Mesodermal cell (in vitro differentiated cells): ENCODE measurements at regions not wholly inside any gene's neighbourhood (a gene's known extent, or its start where the extent isn't known, plus 50 kb on each side); places are given as distances from the start of the nearest gene placed in this dataset.

ENCODE experiments used
- H3K27ac ChIP-seq: 2 replicates; pipeline ENCODE4 v1.7.0; 2013; ENCODE audit warnings: mild to moderate bottlenecking, low read depth, low read length, moderate library complexity; ENCODE audit not compliant: severe bottlenecking
- H3K36me3 ChIP-seq: 2 replicates; pipeline ENCODE4 v1.7.1; 2013; ENCODE audit warnings: mild to moderate bottlenecking, low read length, moderate library complexity; ENCODE audit not compliant: control insufficient read depth, insufficient read depth
- H3K4me1 ChIP-seq: one replicate; pipeline ENCODE4 v1.7.1; 2013; ENCODE audit warnings: mild to moderate bottlenecking, low read length; ENCODE audit not compliant: insufficient read depth, control insufficient read depth, poor library complexity, severe bottlenecking
- H3K4me3 ChIP-seq: 2 replicates; pipeline ENCODE4 v1.7.0; 2013; ENCODE audit warnings: low read length, control low read depth, mild to moderate bottlenecking; ENCODE audit not compliant: insufficient read depth, poor library complexity, severe bottlenecking; ENCODE audit errors: extremely low read depth
- H3K9me3 ChIP-seq: 2 replicates; pipeline ENCODE4 v1.7.1; 2013; ENCODE audit warnings: mild to moderate bottlenecking, low read length, moderate library complexity; ENCODE audit not compliant: control insufficient read depth
- WGBS, 2 experiments: methylation state at CpG; one replicate each; pipeline ENCODE4 v1.1.5; 2013; ENCODE audit warnings: missing lambda C conversion rate in 2 of 2; ENCODE audit not compliant: insufficient coverage in 2 of 2; 5-methylcytosine and 5-hydroxymethylcytosine counted together

DNA sequence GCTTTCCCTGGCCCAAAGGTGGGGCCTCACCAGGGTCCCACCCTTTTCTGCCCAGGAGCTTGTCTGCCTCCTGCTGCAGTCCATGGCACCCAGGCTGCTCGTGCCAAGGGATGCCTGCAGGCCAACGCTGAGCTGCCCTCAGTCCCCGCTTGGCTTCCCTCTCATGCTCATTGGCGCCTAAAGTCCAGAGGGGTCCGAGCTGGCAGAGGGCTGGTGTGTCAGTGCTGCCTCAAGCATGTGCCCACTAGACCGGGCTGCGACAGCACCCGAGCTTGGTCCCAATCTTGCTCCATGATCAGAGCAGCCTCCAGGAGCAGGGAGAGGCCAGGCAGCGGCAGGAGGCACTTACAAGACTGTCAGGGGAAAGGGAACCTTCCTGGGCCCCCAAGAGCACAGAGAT, 287.0 kb downstream of the ICOS start:
- H3K9me3 ChIP-seq, result no peaks in the 10 kb centered on the region
- no peak overlapping the region for H3K27ac ChIP-seq
- 96 to 97% methylated on average over 7 to 9 of the region's 9 CpGs for WGBS, 2 experiments
- no peaks in the 10 kb centered on the region for H3K4me1 ChIP-seq
- no peaks in the 10 kb centered on the region for H3K36me3 ChIP-seq
- no peak overlapping the region for H3K4me3 ChIP-seq

DNA sequence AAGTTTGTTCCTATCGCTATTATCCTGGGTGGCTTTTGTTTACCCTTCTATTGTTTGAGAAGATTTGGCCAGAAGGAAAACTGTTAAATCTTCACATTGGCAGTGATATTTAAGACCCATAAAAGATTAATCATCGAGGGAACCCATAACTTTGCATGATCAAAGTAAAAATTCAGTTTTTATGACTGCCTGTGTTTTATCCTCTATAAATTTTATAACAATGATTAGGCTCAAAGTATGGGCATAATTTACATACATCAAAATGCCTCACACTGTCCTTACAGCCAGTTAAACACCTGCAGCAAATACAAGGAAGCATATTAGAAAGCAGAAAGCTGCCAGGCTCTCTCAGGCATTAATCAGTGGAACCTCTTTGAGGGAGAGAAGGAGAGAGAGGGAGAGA, 289.1 kb downstream of the ICOS start:
- no peaks in the 10 kb centered on the region for H3K36me3 ChIP-seq
- H3K4me1 ChIP-seq, result no peaks in the 10 kb centered on the region
- H3K4me3 ChIP-seq, result no peak overlapping the region
- H3K9me3 ChIP-seq, result no peaks in the 10 kb centered on the region
- no peak overlapping the region for H3K27ac ChIP-seq
- WGBS, 2 experiments, result 50% methylated on average over 1 of the region's 2 CpGs; no CpG with 5 or more reads in 1 of the 2 experiments

DNA sequence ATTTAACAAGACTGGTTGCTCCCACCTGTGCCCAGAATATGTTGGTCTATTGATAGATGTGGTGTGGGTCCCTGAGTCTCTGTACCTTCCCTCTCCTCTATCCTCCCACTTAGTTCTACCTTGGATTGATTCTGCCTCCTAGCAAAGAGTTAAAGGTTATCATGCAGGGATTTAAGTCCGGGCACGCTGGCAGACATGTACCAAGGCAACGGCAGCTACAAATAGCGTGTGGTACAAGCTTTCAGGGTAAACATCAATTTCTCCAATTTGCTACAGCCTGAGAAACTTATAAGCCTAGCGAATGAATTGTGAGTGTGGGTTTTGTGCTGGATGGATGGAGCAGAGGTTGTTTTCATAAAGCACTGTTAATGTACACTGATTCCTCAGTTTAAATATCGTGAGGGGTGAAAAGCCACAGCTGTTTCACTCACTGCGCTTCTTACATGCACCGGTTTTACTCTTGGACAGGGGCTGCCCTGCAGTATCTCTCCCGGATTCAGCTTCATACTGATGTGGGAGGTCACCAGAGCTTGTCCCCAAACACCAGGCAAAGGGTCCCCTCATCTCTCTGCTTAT, 289.8 kb downstream of the ICOS start:
- no peak overlapping the region for H3K4me3 ChIP-seq
- H3K9me3 ChIP-seq, result no peaks in the 10 kb centered on the region
- no peaks in the 10 kb centered on the region for H3K36me3 ChIP-seq
- H3K27ac ChIP-seq, result no peak overlapping the region
- WGBS, 2 experiments, result 97% methylated on average over 6 to 8 of the region's 9 CpGs
- no peaks in the 10 kb centered on the region for H3K4me1 ChIP-seq

DNA sequence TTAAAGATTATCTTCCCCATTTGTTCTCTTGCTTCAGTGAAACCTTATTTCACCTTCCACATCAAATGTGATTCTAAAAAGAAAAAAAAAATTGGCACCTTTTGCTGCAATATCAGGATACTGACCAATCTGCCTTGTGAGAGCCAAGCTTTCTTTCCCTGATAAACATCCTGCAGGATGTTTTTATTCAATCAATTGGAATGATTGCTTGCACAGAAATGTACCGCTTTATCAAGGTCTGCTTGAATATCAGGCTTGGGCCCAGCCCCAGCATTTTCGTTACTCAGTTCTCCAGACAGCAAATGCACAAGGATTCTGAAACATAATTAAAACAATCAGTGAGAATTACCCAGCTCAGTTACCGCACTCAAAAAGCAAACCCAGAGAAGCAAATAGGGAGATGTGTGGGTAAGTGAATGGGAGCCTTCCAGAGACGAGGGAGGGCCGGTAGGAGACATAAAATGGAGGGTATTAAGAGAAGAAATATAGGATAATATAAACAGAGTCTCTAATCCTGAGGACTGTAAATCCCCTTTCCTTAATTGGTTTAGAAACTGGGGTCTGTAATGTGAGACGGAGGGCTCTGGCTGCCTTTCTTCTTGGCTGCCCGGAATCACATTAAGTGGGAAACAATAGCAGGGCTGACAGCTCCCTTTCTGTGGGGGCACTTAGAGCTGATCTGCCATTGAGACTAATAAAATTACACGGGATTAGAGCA, 291.8 kb downstream of the ICOS start:
- WGBS, 2 experiments, result 35 to 64% methylated on average over 3 to 7 of the region's 8 CpGs
- no peak overlapping the region for H3K4me3 ChIP-seq
- peak overlapping the region; percentile 8 for H3K27ac ChIP-seq
- no peaks in the 10 kb centered on the region for H3K36me3 ChIP-seq
- no peaks in the 10 kb centered on the region for H3K9me3 ChIP-seq
- no peaks in the 10 kb centered on the region for H3K4me1 ChIP-seq

DNA sequence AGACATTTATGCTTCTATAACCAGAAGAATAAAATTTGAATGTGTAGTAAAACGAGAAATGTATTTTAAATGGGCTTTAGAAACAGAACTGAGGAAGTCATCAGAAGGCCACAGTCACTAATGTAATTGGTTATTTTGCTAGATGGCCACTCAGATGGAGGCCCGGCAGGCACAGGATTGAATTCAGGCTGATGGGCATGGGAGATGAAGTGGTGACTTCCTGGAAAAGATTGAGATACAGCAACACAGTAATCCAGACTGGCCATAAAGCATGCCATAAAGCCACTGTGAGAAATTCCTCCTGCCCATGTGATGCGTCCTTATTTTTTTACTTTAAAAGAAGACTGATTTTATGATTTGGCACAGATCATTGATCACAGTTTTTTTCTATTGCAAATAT, 297.7 kb downstream of the ICOS start:
- WGBS, 2 experiments, result 90 to 93% methylated on average over 2 to 3 of the region's 3 CpGs
- no peaks in the 10 kb centered on the region for H3K36me3 ChIP-seq

DNA sequence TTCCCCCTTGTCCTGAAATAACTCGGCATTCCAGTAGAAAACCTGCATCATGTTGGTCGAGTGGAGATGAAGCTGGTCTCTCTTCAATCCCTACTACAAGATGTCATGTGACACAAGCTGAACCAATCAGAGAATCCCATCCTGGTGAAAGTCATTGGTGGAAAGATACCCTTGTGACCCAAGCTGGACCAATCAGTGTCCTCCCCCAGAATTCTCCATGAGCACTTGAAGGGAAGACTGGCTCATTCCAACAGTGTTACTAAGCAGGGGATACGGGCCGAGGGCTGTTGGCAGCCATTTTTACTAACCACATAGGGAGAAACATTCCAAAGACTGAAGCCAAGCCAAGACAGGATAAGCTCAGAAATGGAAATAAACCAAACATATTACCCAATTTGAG, 298.3 kb downstream of the ICOS start:
- 89 to 100% methylated on average over 3 to 4 of the region's 4 CpGs for WGBS, 2 experiments
- Histone ChIP-seq H3K4me1 (no peaks in the 10 kb centered on the region), H3K27ac (no peak overlapping the region), H3K4me3 (no peak overlapping the region), H3K36me3 (no peaks in the 10 kb centered on the region), H3K9me3 (no peaks in the 10 kb centered on the region)

More for the DNA sequence above, 297.7 kb downstream of the ICOS start:
- Histone ChIP-seq H3K4me3 (no peak overlapping the region), H3K4me1 (no peaks in the 10 kb centered on the region), H3K27ac (no peak overlapping the region), H3K9me3 (no peaks in the 10 kb centered on the region)

DNA sequence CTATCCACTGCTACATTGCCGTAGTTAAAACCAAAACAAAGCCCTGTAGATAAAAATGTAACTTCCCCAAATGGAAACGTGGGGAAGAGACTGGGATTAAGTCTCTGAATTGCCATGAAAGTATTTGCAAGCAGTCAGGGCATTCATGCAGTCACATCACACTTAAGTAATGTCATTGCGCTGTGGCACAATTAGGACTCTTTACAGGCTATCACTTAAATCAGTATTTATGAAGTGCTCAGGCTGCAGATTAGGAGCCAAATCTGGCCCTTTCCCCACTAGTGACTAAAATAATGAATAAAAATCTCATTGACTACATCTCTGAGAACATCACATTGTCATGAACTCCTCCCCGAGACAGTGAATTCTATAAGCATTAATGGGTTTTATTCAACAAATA, 300.9 kb downstream of the ICOS start:
- Histone ChIP-seq H3K4me1 (no peaks in the 10 kb centered on the region), H3K9me3 (no peaks in the 10 kb centered on the region), H3K4me3 (no peak overlapping the region), H3K27ac (no peak overlapping the region), H3K36me3 (no peaks in the 10 kb centered on the region)
- WGBS, 2 experiments, result 90 to 100% methylated on average over 2 of the region's 4 CpGs

DNA sequence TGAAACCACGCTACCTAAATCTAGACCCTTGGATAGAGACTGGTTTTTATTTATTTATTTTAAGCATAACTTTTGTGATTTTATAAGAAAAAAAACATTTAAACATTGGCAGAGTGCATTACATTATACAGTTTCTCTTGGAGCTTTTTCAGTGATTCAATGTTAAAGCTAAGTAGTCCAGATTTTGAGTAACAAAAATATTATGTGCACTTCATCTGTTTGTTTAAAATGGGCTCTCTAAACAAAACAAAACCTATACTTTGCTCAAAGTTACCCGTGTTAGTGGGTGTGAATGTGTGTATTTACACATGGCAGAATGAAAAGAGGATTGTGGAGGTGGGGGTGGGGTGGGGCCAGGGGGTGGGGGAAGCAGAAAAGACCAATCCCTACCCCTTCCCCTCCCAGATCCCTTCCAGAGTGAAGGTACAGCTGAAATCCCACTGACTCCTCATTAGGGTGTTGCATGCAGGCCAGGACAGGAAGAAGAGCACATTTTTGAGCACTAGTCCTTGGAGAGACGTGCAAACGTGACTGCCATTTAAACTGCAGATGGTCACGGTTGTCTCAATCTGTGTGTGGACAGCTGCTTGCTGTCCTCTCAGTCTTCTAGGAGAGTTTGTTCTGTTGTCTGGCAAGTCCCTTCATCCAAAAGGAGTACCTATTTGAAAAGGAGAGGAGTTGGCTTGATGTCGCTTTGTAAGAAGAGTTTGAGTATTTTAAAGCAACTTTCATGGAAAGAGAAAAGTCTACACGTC, 303.0 kb downstream of the ICOS start:
- Histone ChIP-seq H3K4me1 (no peaks in the 10 kb centered on the region), H3K27ac (no peak overlapping the region), H3K4me3 (no peak overlapping the region), H3K9me3 (no peaks in the 10 kb centered on the region), H3K36me3 (no peaks in the 10 kb centered on the region)
- 91% methylated on average over 3 of the region's 7 CpGs for WGBS, 2 experiments

DNA sequence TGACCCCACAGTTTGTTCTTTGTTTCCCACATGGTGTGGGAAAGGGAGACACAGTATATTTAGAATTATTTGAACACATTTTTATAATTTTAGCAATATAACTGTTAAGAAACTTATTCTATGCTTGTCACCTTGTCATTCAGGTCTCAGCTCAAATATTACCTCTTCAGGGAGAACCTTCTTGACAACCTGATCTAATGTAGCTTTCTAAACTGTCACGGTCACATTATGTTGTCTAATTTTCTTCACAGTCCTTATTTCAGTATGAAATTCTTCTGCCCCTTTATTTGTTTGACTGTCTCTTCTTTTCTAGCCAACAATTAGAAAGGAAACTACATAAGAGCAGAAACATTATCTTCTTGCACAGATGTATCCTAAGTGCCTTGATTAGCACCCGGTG, 304.3 kb upstream of the PARD3B start:
- Histone ChIP-seq H3K4me3 (no peak overlapping the region), H3K27ac (no peak overlapping the region), H3K36me3 (no peaks in the 10 kb centered on the region), H3K4me1 (no peaks in the 10 kb centered on the region), H3K9me3 (no peaks in the 10 kb centered on the region)
- WGBS, 2 experiments, result 100% methylated on average over 1 of the region's 2 CpGs; no CpG with 5 or more reads in 1 of the 2 experiments

DNA sequence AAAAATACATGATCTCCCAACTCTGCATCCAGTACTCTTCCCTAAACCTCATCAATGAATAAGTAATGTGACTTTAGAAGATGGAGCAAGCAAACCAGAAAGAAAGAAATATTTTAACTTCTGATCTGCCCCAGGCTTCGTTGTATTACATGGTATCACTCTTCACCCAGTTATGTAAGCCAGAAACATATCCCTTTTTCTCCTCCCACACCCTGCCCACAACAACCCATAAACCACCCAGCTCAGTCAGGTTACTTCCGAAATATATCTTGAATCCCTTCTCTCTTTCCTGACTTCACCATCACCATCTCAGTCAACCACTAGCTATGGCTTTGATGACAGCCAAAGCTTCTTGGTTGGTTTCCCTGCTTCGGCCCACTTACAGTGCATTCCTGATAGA, 295.8 kb upstream of the PARD3B start:
- Histone ChIP-seq H3K4me3 (no peak overlapping the region), H3K4me1 (no peaks in the 10 kb centered on the region), H3K27ac (no peak overlapping the region), H3K36me3 (no peaks in the 10 kb centered on the region), H3K9me3 (no peaks in the 10 kb centered on the region)
- WGBS, 2 experiments, result 95% methylated on average over 2 to 3 of the region's 3 CpGs

DNA sequence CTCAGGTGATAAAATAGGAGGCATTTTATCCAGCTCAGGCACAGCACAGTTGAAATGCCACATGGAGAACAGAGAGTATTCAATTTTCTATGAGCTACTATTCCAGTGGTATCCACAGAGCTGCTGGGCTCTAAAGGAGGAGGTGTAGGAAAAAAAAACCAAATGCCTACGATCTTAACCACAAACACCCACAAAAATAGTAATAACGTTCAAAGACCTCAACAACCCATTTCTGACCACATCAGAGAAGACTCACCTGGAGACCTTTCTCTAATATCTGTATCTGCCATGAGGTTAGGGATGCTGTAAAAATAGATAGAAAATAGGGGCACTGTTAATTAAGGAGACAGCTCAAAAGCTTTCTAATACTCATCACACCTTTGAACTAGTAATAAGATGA, 294.6 kb upstream of the PARD3B start:
- WGBS, 2 experiments, result no CpG with 5 or more reads among the region's 2 CpGs
- Histone ChIP-seq H3K27ac (no peak overlapping the region), H3K36me3 (no peaks in the 10 kb centered on the region)

More for the DNA sequence above, 294.6 kb upstream of the PARD3B start:
- H3K9me3 ChIP-seq, result no peaks in the 10 kb centered on the region
- H3K4me3 ChIP-seq, result no peak overlapping the region
- H3K4me1 ChIP-seq, result no peaks in the 10 kb centered on the region
